Spleen (tissue), 11 donors: ENCODE measurements at regions not wholly inside any gene's neighbourhood (a gene's known extent, or its start where the extent isn't known, plus 50 kb on each side); places are given as distances from the start of the nearest gene placed in this dataset.

Source experiments
- DNase-seq: peaks from one replicate; pipeline ENCODE4 v3.0.0-alpha.2; 2020
- H3K27ac ChIP-seq, 8 donors: fragments of 200-600 bp; sonication (generic) in 7 of 8; 1 replicate in 4 of 8; 2 replicates in 4 of 8; pipeline versions ENCODE4 v1.5.0 to v1.8.0; 2016 to 2021; ENCODE audit warnings: inconsistent platforms in 4 of 8, mild to moderate bottlenecking in 4 of 8, moderate library complexity in 1 of 8
- H3K27me3 ChIP-seq, 7 donors: fragments of 200-600 bp; sonication (generic) in 6 of 7; replicated peaks in 1 of 7; 1 replicate in 4 of 7; 2 replicates in 3 of 7; pipeline versions ENCODE4 v1.5.0 to v1.8.0; 2016 to 2021; ENCODE audit warnings: inconsistent platforms in 3 of 7, mild to moderate bottlenecking in 1 of 7
- H3K36me3 ChIP-seq, 6 donors: fragments of 200-600 bp; sonication (generic) in 5 of 6; 1 replicate in 4 of 6; 2 replicates in 2 of 6; pipeline versions ENCODE4 v1.5.0 to v1.8.0; 2016 to 2021; ENCODE audit warnings: inconsistent platforms in 2 of 6
- H3K4me1 ChIP-seq, 6 donors: fragments of 200-600 bp; sonication (generic) in 5 of 6; 1 replicate in 3 of 6; 2 replicates in 3 of 6; pipeline versions ENCODE4 v1.5.0 to v1.8.0; 2016 to 2021; ENCODE audit warnings: inconsistent platforms in 3 of 6
- H3K4me3 ChIP-seq, 8 donors: fragments of 200-600 bp; sonication (generic) in 7 of 8; 1 replicate in 4 of 8; 2 replicates in 4 of 8; pipeline versions ENCODE4 v1.5.0 to v1.8.0; 2016 to 2021; ENCODE audit warnings: inconsistent platforms in 4 of 8, mild to moderate bottlenecking in 4 of 8, moderate library complexity in 2 of 8
- H3K9me3 ChIP-seq, 8 donors: fragments of 200-600 bp; sonication (generic) in 7 of 8; 1 replicate in 4 of 8; 2 replicates in 4 of 8; pipeline versions ENCODE4 v1.5.0 to v1.8.0; 2016 to 2021; ENCODE audit warnings: inconsistent platforms in 4 of 8
- CTCF ChIP-seq, 11 experiments: fragments of 200-600 bp in 7 of 11; fragments of 450-650 bp in 4 of 11; sonication (generic) in 4 of 11; IDR thresholded peaks in 8 of 11; conservative IDR thresholded peaks in 3 of 11; 1 replicate in 7 of 11; 2 replicates in 4 of 11; pipeline versions ENCODE4 v1.4.0 to v1.8.0; 2016 to 2021; ENCODE audit warnings: antibody characterized with exemption in 11 of 11, inconsistent platforms in 4 of 11, mild to moderate bottlenecking in 1 of 11
- POLR2A ChIP-seq, 3 donors: fragments of 450-650 bp; IDR thresholded peaks; one replicate each; pipeline ENCODE4 v1.5.1; 2017; ENCODE audit warnings: antibody characterized with exemption in 3 of 3, mild to moderate bottlenecking in 1 of 3
- POLR2AphosphoS5 ChIP-seq, 3 donors: sonication (generic); formaldehyde crosslinking; IDR thresholded peaks; one replicate each; pipeline ENCODE4 v1.5.1; 2017; ENCODE audit warnings: antibody characterized with exemption in 3 of 3
- WGBS, 5 donors: extraction: QIAGEN DNeasy Blood & Tissue Kit in 3 of 5; methylation state at CpG; one replicate each; pipeline versions ENCODE4 v1.1.5 to v1.1.7; 2013 to 2018; 5-methylcytosine and 5-hydroxymethylcytosine counted together
- intact Hi-C: fragments of 100-400 bp; cut with DNase I; formaldehyde crosslinking; loops from one replicate; pipeline ENCODE4 v1.15.0; 2023; ENCODE audit warnings: low total_unique reads
- donor health status: healthy with polysubstance abuse.
- donor health status: DM: no; HTN: no; CAD: no; lungs with moderate emphysema.
- donor health status: DM: no; HTN: no; CAD: no.
- donor health status: Bipolar disorder and iron deficiency.
- donor health status: healthy.
- donor health status: DM: no; HTN: no; CAD: no.
- donor health status: DM: yes; HTN: yes; CAD: no.

GRCh38 chr7:118372530-118372929 lies 148.0 kb downstream of the ANKRD7 start:
- Histone ChIP-seq H3K4me1 (no peaks in the 10 kb centered on the region), H3K27me3 (no peaks in the 10 kb centered on the region), H3K9me3 (no peaks in the 10 kb centered on the region), H3K4me3 (no peak overlapping the region), H3K27ac (no peak overlapping the region), H3K36me3 (no peaks in the 10 kb centered on the region)
- WGBS, 5 donors, result 35 to 55% (median 38%) methylated on average over 1 of the region's 1 CpG
- intact Hi-C loops, result no loop called here
- TF ChIP-seq POLR2AphosphoS5 (IDR thresholded peaks at IDR 0.05) (no peak), CTCF (IDR thresholded peaks at IDR 0.05 in 8 of 11, conservative IDR thresholded peaks at IDR 0.05 in 3 of 11) (no peak), POLR2A (IDR thresholded peaks at IDR 0.05) (no peak)
- DNase-seq, result no peak

- no peak for DNase-seq
- peaks cover 0 to 2% (median 0%) of the 10 kb centered on the region in 8 donors for H3K9me3 ChIP-seq
- no peaks in the 10 kb centered on the region for H3K27me3 ChIP-seq
- H3K36me3 ChIP-seq, result no peaks in the 10 kb centered on the region
- no peaks in the 10 kb centered on the region for H3K4me1 ChIP-seq
- no peak overlapping the region for H3K27ac ChIP-seq
- no peak overlapping the region for H3K4me3 ChIP-seq
- intact Hi-C loops, result no loop called here
- 72 to 89% (median 80%) methylated on average over 3 of the region's 3 CpGs for WGBS, 5 donors
- TF ChIP-seq CTCF (IDR thresholded peaks at IDR 0.05 in 8 of 11, conservative IDR thresholded peaks at IDR 0.05 in 3 of 11), result no peak
- no peak for TF ChIP-seq POLR2AphosphoS5 (IDR thresholded peaks at IDR 0.05)
- no peak for TF ChIP-seq POLR2A (IDR thresholded peaks at IDR 0.05)
Measured at GRCh38 chr7:118389629-118390028, 165.1 kb downstream of the ANKRD7 start.

GRCh38 chr7:118404211-118404610 lies 179.7 kb downstream of the ANKRD7 start:
- intact Hi-C loops, result no loop called here
- H3K36me3 ChIP-seq, result no peaks in the 10 kb centered on the region
- TF ChIP-seq CTCF (IDR thresholded peaks at IDR 0.05 in 8 of 11, conservative IDR thresholded peaks at IDR 0.05 in 3 of 11), result no peak
- no peak for TF ChIP-seq POLR2A (IDR thresholded peaks at IDR 0.05)
- TF ChIP-seq POLR2AphosphoS5 (IDR thresholded peaks at IDR 0.05), result no peak

GRCh38 chr7:118418433-118418832 lies 193.9 kb downstream of the ANKRD7 start:
- no peaks in the 10 kb centered on the region for H3K36me3 ChIP-seq
- intact Hi-C loops, result no loop called here
- H3K9me3 ChIP-seq, result peaks cover 0 to 6% (median 0%) of the 10 kb centered on the region in 8 donors
- no peak overlapping the region for H3K27ac ChIP-seq
- H3K4me3 ChIP-seq, result no peak overlapping the region
- WGBS, 5 donors, result 79 to 85% (median 83%) methylated on average over 1 of the region's 1 CpG
- TF ChIP-seq POLR2AphosphoS5 (IDR thresholded peaks at IDR 0.05) (no peak), POLR2A (IDR thresholded peaks at IDR 0.05) (no peak), CTCF (IDR thresholded peaks at IDR 0.05 in 8 of 11, conservative IDR thresholded peaks at IDR 0.05 in 3 of 11) (no peak)
- no peaks in the 10 kb centered on the region for H3K27me3 ChIP-seq
- no peaks in the 10 kb centered on the region for H3K4me1 ChIP-seq
- no peak for DNase-seq

More at GRCh38 chr7:118404211-118404610, 179.7 kb downstream of the ANKRD7 start:
- no peak for DNase-seq
- Histone ChIP-seq H3K27me3 (no peaks in the 10 kb centered on the region), H3K4me1 (no peaks in the 10 kb centered on the region), H3K9me3 (no peaks in the 10 kb centered on the region), H3K27ac (no peak overlapping the region), H3K4me3 (no peak overlapping the region)
- WGBS, 5 donors, result 93 to 99% (median 95%) methylated on average over 2 of the region's 2 CpGs
